OCI-LY3 (cell line): ENCODE measurements at regions not wholly inside any gene's neighbourhood (a gene's known extent, or its start where the extent isn't known, plus 50 kb on each side); places are given as distances from the start of the nearest gene placed in this dataset.

Experiments used
- H2AFZ ChIP-seq: fragments of 200-600, 300-600 bp; shearing (Covaris generic); 2 replicates; pipeline ENCODE4 v1.6.0; 2014; ENCODE audit warnings: antibody characterized with exemption, low read depth, low read length
- H3K27ac ChIP-seq: fragments of 200-600, 300-600 bp; sonication (generic); 2 replicates; pipeline ENCODE4 v1.5.1; 2014; ENCODE audit warnings: mild to moderate bottlenecking, low read length, moderate library complexity, mixed read lengths
- H3K27me3 ChIP-seq: fragments of 200-600, 300-600 bp; sonication (generic); 2 replicates; pipeline ENCODE4 v1.6.1; 2014; ENCODE audit warnings: low read depth, low read length, mixed read lengths
- H3K36me3 ChIP-seq: fragments of 200-600, 300-600 bp; sonication (generic); replicated peaks from 2 replicates; pipeline ENCODE3; 2014; ENCODE audit warnings: low read depth, low read length, mixed read lengths
- H3K4me1 ChIP-seq: fragments of 300-600, 200-600 bp; sonication (generic); 2 replicates; pipeline ENCODE4 v1.6.1; 2014; ENCODE audit warnings: low read length, mixed read lengths
- H3K4me2 ChIP-seq: fragments of 200-600, 300-600 bp; sonication (generic); 2 replicates; pipeline ENCODE4 v1.6.1; 2014; ENCODE audit warnings: low read length, mixed read lengths
- H3K4me3 ChIP-seq: fragments of 300-600, 200-600 bp; sonication (generic); 2 replicates; pipeline ENCODE4 v1.5.1; 2014; ENCODE audit warnings: antibody characterized with exemption, mild to moderate bottlenecking, low read length, moderate library complexity
- H3K79me2 ChIP-seq: fragments of 300-600, 200-600 bp; shearing (Covaris generic); 2 replicates; pipeline ENCODE4 v1.6.1; 2014; ENCODE audit warnings: mild to moderate bottlenecking, low read length, mixed read lengths
- H3K9ac ChIP-seq: fragments of 300-600, 200-600 bp; shearing (Covaris generic); 2 replicates; pipeline ENCODE4 v1.6.0; 2014; ENCODE audit warnings: mild to moderate bottlenecking, low read length, moderate library complexity
- H3K9me3 ChIP-seq: fragments of 200-600, 300-600 bp; shearing (Covaris generic); 2 replicates; pipeline ENCODE4 v1.6.1; 2014; ENCODE audit warnings: low read length, mixed read lengths; ENCODE audit not compliant: insufficient read depth
- H4K20me1 ChIP-seq: fragments of 200-600, 300-600 bp; sonication (generic); 2 replicates; pipeline ENCODE4 v1.6.1; 2016; ENCODE audit warnings: low read length, mixed read lengths; ENCODE audit not compliant: insufficient read depth
- EZH2phosphoT487 ChIP-seq: fragments of 200-600 bp; shearing (Covaris generic); IDR thresholded peaks from 2 replicates; pipeline ENCODE4 v1.6.1; 2018; ENCODE audit warnings: antibody characterized with exemption, mixed run types, low read depth
- TF ChIP-seq, protein P1 (sequence below): fragments of 200-600, 300-600 bp; sonication (generic); IDR thresholded peaks from 2 replicates; pipeline ENCODE4 v1.5.1; 2014; ENCODE audit warnings: antibody characterized with exemption, low read length, low read depth

DNA sequence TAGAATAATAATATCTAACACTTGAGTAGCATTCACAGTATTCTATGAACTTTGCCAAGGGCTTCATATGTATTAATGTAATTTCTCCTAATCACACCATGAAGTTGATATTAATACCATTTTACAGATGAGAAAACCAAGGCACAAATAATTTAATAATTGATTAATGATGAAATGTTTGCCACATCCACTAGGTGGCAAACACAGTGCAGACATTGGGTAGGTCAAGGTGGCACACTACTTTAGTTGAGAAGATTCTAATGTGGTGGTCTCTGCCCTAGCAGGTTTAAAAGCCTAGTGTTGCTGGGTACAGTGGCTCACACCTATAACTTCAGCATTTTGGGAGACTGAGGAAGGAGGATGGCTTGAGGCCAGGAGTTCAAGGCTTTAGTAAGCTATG lies 412.4 kb downstream of the SUCLA2 start:
- H3K4me3 ChIP-seq = no peak overlapping the region
- no peak overlapping the region for H2AFZ ChIP-seq
- no peaks in the 10 kb centered on the region for H3K9me3 ChIP-seq
- H3K4me2 ChIP-seq = no peak overlapping the region
- no peaks in the 10 kb centered on the region for H4K20me1 ChIP-seq
- no peak overlapping the region for H3K27ac ChIP-seq
- no peak overlapping the region for H3K9ac ChIP-seq
- no peaks in the 10 kb centered on the region for H3K79me2 ChIP-seq
- no peak for TF ChIP-seq EZH2phosphoT487
- TF ChIP-seq, protein P1, sequence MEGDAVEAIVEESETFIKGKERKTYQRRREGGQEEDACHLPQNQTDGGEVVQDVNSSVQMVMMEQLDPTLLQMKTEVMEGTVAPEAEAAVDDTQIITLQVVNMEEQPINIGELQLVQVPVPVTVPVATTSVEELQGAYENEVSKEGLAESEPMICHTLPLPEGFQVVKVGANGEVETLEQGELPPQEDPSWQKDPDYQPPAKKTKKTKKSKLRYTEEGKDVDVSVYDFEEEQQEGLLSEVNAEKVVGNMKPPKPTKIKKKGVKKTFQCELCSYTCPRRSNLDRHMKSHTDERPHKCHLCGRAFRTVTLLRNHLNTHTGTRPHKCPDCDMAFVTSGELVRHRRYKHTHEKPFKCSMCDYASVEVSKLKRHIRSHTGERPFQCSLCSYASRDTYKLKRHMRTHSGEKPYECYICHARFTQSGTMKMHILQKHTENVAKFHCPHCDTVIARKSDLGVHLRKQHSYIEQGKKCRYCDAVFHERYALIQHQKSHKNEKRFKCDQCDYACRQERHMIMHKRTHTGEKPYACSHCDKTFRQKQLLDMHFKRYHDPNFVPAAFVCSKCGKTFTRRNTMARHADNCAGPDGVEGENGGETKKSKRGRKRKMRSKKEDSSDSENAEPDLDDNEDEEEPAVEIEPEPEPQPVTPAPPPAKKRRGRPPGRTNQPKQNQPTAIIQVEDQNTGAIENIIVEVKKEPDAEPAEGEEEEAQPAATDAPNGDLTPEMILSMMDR = peak; percentile 73
- H3K4me1 ChIP-seq = no peaks in the 10 kb centered on the region
- peaks cover 5% of the 10 kb centered on the region; the same call in 1 of the 2 replicates for H3K27me3 ChIP-seq
- H3K36me3 ChIP-seq = no peaks in the 10 kb centered on the region

DNA sequence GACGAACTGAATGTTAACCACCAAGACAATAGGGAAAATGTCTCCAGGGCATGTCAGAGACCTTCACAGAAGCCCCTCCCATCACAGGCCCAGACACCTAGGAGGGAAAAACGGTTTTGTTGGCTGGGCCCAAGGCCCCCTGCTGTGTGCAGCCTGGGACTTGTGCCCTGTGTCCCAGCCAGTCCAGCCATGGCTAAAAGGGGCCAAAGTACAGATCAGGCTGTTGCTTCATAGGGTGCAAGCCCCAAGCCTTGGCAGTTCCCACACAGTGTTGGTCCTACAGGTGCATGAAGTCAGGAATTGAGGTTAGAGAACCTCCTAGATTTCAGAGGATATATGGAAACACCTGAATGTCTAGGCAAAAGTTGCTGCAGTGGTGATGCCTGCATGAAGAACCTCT lies 428.7 kb downstream of the SUCLA2 start:
- Histone ChIP-seq H3K27me3 (no peaks in the 10 kb centered on the region), H3K27ac (no peak overlapping the region), H3K4me1 (no peaks in the 10 kb centered on the region), H3K36me3 (no peaks in the 10 kb centered on the region), H3K9me3 (0 out of 2 replicates have a peak, but pooled peaks cover 3% of the 10 kb centered on the region), H4K20me1 (no peaks in the 10 kb centered on the region), H3K4me3 (no peak overlapping the region), H3K79me2 (no peaks in the 10 kb centered on the region), H3K4me2 (no peak overlapping the region), H2AFZ (no peak overlapping the region), H3K9ac (no peak overlapping the region)
- no peak for TF ChIP-seq EZH2phosphoT487
- TF ChIP-seq, protein P1 = no peak

DNA sequence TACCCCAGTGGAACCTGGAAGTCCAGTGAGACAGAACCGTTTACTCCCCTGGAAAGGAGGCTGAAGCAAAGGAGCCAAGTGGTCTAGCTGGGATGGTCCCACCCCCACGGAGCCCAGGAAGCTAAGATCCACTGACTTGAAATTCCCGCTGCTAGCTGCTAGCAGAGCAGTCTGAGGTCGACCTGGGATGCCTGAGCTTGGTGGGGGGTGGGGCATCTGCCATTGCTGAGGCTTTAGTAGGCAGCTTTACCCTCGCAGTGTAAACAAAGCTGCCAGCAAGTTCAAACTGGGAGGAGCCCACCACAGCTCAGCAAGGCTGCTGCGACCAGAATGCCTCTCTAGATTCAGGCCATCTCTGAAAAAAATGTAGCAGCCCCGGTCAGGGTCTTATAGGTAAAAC lies 437.0 kb downstream of the SUCLA2 start:
- Histone ChIP-seq H3K4me3 (no peak overlapping the region), H3K36me3 (no peaks in the 10 kb centered on the region), H3K79me2 (no peaks in the 10 kb centered on the region), H3K27me3 (no peaks in the 10 kb centered on the region), H3K4me1 (no peaks in the 10 kb centered on the region), H3K9me3 (no peaks in the 10 kb centered on the region), H4K20me1 (no peaks in the 10 kb centered on the region), H3K9ac (no peak overlapping the region), H2AFZ (no peak overlapping the region), H3K4me2 (no peak overlapping the region), H3K27ac (no peak overlapping the region)
- TF ChIP-seq EZH2phosphoT487 = no peak
- TF ChIP-seq, protein P1 = no peak

DNA sequence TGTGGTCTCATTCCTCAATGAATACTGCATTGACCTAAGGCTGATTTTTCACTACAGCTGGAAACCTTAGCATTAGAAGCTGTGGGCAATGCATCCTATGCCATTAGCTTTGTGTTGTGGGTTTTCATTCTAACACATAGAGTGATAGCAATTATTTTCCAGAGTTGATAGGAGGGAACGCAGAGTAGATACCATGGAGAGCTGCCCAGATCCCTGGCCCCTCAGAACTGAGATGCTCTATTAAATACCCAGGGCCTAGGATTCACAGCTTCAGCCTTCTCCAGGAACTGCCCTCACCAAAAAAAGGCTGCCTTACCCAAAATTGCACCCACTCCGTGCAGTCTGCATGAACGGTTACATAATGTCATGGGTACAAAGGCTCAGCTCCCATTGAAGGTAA lies 444.4 kb downstream of the SUCLA2 start:
- H3K79me2 ChIP-seq = no peaks in the 10 kb centered on the region
- no peak overlapping the region for H3K9ac ChIP-seq
- no peaks in the 10 kb centered on the region for H3K4me1 ChIP-seq
- H4K20me1 ChIP-seq = no peaks in the 10 kb centered on the region
- H3K36me3 ChIP-seq = no peaks in the 10 kb centered on the region
- no peaks in the 10 kb centered on the region for H3K9me3 ChIP-seq
- TF ChIP-seq, protein P1 = no peak
- no peak for TF ChIP-seq EZH2phosphoT487
- H3K27me3 ChIP-seq = no peaks in the 10 kb centered on the region
- no peak overlapping the region for H3K27ac ChIP-seq
- no peak overlapping the region for H3K4me2 ChIP-seq
- H3K4me3 ChIP-seq = no peak overlapping the region
- no peak overlapping the region for H2AFZ ChIP-seq
